Esophagus squamous epithelium (tissue), 5 donors: ENCODE measurements at regions not wholly inside any gene's neighbourhood (a gene's known extent, or its start where the extent isn't known, plus 50 kb on each side); places are given as distances from the start of the nearest gene placed in this dataset.

Experiments
- DNase-seq: peaks from one replicate; lab custom pipeline; 2025; lab: John Stamatoyannopoulos, UW
- H3K27ac ChIP-seq, 4 donors: fragments of 200-600 bp; sonication (generic); one replicate each; pipeline ENCODE4 v1.5.1; 2016 to 2019; ENCODE audit warnings: mild to moderate bottlenecking in 1 of 4
- H3K27me3 ChIP-seq, 4 donors: fragments of 200-600 bp; sonication (generic); 1 replicate in 3 of 4; 2 replicates in 1 of 4; pipeline versions ENCODE4 v1.5.1 to v1.6.0; 2017 to 2021; ENCODE audit warnings: antibody characterized with exemption in 1 of 4
- H3K36me3 ChIP-seq, 3 donors: fragments of 200-600 bp; sonication (generic); one replicate each; pipeline ENCODE4 v1.5.1; 2016 to 2019
- H3K4me1 ChIP-seq, 3 donors: fragments of 200-600 bp; sonication (generic); one replicate each; pipeline ENCODE4 v1.5.1; 2017 to 2019
- H3K4me3 ChIP-seq, 4 donors: fragments of 200-600 bp; sonication (generic); 1 replicate in 3 of 4; 2 replicates in 1 of 4; pipeline ENCODE4 v1.5.1; 2016 to 2019; ENCODE audit warnings: mild to moderate bottlenecking in 2 of 4, moderate library complexity in 1 of 4
- H3K9me3 ChIP-seq, 3 donors: fragments of 200-600 bp; sonication (generic); one replicate each; pipeline ENCODE4 v1.5.1; 2016 to 2019
- CTCF ChIP-seq, 6 experiments: fragments of 450-650 bp in 4 of 6; fragments of 200-600 bp in 2 of 6; sonication (generic) in 2 of 6; IDR thresholded peaks; one replicate each; pipeline ENCODE4 v1.5.1; 2016 to 2019; ENCODE audit warnings: antibody characterized with exemption in 6 of 6, mild to moderate bottlenecking in 4 of 6, moderate library complexity in 4 of 6
- POLR2A ChIP-seq, 4 donors: fragments of 450-650 bp; IDR thresholded peaks; one replicate each; pipeline ENCODE4 v1.6.1; 2017; ENCODE audit warnings: antibody characterized with exemption in 4 of 4, mild to moderate bottlenecking in 4 of 4, moderate library complexity in 3 of 4
- WGBS, 2 donors: methylation state at CpG; one replicate each; pipeline ENCODE4 v1.1.5; 2018; 5-methylcytosine and 5-hydroxymethylcytosine counted together
- intact Hi-C: fragments of 100-400 bp; cut with DNase I; formaldehyde crosslinking; loops from one replicate; pipeline ENCODE4 v1.15.0; 2022
- donor health status: DM: yes; HTN: yes; CAD: no.

GRCh38 chr13:44092078-44092970 is 212.6 kb downstream of the LACC1 start:
- Histone ChIP-seq H3K4me3 (no peak overlapping the region), H3K4me1 (no peaks in the 10 kb centered on the region), H3K36me3 (no peaks in the 10 kb centered on the region), H3K27ac (no peak overlapping the region), H3K27me3 (no peaks in the 10 kb centered on the region), H3K9me3 (no peaks in the 10 kb centered on the region)
- 88 to 89% methylated on average over 4 of the region's 4 CpGs for WGBS, 2 donors
- TF ChIP-seq CTCF (IDR thresholded peaks at IDR 0.05) (no peak), POLR2A (IDR thresholded peaks at IDR 0.05) (no peak)
- DNase-seq: no peak
- intact Hi-C loops: no loop called here

GRCh38 chr13:44093607-44094564 is 214.2 kb downstream of the LACC1 start:
- H3K9me3 ChIP-seq: no peaks in the 10 kb centered on the region
- WGBS, 2 donors: 49 to 54% methylated on average over 4 of the region's 4 CpGs
- no peak for DNase-seq
- H3K27ac ChIP-seq: no peak overlapping the region
- no peaks in the 10 kb centered on the region for H3K27me3 ChIP-seq
- intact Hi-C loops: no loop called here
- H3K4me3 ChIP-seq: no peak overlapping the region
- H3K36me3 ChIP-seq: no peaks in the 10 kb centered on the region
- no peaks in the 10 kb centered on the region for H3K4me1 ChIP-seq
- no peak for TF ChIP-seq POLR2A (IDR thresholded peaks at IDR 0.05)
- TF ChIP-seq CTCF (IDR thresholded peaks at IDR 0.05): no peak

- no peak for DNase-seq
- no peaks in the 10 kb centered on the region for H3K36me3 ChIP-seq
- H3K4me1 ChIP-seq: no peaks in the 10 kb centered on the region
- no peaks in the 10 kb centered on the region for H3K27me3 ChIP-seq
- no peak for TF ChIP-seq POLR2A (IDR thresholded peaks at IDR 0.05)
- TF ChIP-seq CTCF (IDR thresholded peaks at IDR 0.05): no peak
- no peak overlapping the region for H3K27ac ChIP-seq
- intact Hi-C loops: no loop called here
- no peak overlapping the region for H3K4me3 ChIP-seq
- no peaks in the 10 kb centered on the region for H3K9me3 ChIP-seq
Observed at GRCh38 chr13:44096901-44097300, 217.2 kb downstream of the LACC1 start.

GRCh38 chr13:44098559-44098958 is 218.9 kb downstream of the LACC1 start:
- H3K4me3 ChIP-seq: no peak overlapping the region
- 88 to 97% methylated on average over 2 of the region's 2 CpGs for WGBS, 2 donors
- intact Hi-C loops: no loop called here
- DNase-seq: no peak
- H3K27ac ChIP-seq: no peak overlapping the region
- TF ChIP-seq POLR2A (IDR thresholded peaks at IDR 0.05) (no peak), CTCF (IDR thresholded peaks at IDR 0.05) (no peak)
- no peaks in the 10 kb centered on the region for H3K4me1 ChIP-seq
- no peaks in the 10 kb centered on the region for H3K36me3 ChIP-seq
- H3K9me3 ChIP-seq: no peaks in the 10 kb centered on the region
- H3K27me3 ChIP-seq: no peaks in the 10 kb centered on the region
